ENCODE measurements at regions not wholly inside any gene's neighbourhood (a gene's known extent, or its start where the extent isn't known, plus 50 kb on each side); places are given as distances from the start of the nearest gene placed in this dataset.
"Not testable (repeated sequence)": the region's sequence is repeated elsewhere in the genome, so short reads cannot be mapped to it uniquely, and the experiment has no call there.

DNA sequence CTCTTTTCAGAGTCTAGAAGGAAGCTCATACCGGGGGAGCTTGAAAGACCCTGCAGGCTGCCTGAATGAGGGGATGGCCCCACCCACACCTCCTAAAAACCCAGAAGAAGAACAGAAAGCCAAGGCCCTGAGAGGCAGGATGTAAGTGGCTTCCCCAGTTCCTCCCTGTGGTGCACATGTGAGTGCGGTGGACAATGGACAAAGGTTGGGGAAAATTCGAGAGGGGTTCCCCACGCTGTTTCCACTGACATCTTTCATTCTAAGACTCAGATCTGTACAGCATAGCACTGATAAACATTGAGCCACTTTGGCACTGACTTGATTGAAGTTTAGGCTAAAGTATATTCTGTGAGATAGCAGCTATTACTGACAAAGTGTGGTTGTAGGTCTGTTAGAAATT lies 79.5 kb upstream of the UMPS start:
- no peak for DNase-seq

DNA sequence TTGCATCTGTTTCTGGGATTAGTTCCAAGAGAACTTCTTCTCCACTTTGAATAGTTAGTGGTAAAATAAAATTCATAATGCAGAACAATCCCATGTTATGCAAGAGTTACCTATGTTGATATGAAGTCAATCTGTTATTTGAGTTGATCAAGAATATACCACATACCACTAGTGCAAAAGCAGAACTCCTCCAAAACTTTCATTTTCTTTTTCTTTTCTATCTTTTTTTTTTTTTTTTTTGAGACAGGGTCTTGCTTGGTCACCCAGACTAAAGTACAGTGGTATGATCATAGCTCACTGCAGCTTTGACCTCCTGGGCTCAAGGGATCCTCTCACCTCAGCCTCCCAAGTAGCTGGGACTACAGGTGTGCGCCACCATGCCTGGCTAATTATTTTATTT lies 78.8 kb upstream of the UMPS start:
- DNase-seq, result not testable (repeated sequence)

DNA sequence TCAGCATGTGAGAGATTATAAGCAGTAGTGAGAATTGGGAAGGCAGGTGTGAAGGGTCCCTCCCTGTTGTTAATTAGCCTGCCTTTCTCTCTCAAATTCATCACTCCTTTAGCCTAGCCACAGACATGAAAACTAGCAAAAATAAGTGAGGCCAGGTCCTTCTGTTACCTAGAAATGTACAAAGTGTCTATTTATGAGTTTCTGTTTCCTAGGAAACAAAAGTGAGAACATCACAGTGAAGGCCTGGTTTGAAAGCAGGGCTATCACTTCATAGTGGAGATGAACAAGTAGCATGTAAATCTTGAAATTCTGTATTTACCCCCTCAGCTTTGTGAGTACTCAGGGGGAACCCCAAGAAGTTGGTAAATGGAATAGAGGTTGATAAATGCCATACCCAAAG lies 78.2 kb upstream of the UMPS start:
- no peak for DNase-seq

DNA sequence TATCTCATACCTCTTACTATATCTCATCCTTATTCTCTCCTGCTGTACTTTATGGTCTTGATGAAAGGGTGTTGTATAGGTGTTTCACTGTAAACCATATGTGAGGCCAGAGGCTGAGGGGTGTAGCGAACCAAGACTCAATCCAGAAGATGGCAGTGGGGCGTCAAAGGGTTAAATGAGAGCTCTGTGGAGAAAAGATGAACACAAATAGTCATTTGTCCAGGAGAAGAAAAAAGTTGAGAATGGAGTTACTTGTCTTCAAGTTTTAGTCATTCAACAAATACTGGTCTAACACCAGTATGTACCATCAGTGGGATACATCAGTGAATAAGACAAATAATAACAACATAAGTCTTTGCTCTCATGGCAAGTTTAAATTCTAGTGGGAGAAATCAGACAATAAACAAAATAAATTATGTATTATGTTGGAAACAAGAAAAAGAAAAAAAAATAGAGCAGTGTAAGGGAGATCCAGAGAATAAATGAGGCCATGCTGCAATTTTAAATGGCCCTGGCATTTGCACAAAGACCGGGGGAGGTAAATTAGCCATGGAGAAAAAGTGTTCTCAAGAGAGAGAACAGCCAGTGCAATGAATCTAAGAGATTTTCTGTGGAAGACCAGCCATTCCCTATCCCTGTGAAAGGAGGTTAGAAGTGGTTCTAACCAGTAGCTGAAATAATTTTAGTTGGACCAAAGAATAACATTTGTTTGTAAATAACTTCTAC lies 77.0 kb upstream of the UMPS start:
- no peak for DNase-seq

DNA sequence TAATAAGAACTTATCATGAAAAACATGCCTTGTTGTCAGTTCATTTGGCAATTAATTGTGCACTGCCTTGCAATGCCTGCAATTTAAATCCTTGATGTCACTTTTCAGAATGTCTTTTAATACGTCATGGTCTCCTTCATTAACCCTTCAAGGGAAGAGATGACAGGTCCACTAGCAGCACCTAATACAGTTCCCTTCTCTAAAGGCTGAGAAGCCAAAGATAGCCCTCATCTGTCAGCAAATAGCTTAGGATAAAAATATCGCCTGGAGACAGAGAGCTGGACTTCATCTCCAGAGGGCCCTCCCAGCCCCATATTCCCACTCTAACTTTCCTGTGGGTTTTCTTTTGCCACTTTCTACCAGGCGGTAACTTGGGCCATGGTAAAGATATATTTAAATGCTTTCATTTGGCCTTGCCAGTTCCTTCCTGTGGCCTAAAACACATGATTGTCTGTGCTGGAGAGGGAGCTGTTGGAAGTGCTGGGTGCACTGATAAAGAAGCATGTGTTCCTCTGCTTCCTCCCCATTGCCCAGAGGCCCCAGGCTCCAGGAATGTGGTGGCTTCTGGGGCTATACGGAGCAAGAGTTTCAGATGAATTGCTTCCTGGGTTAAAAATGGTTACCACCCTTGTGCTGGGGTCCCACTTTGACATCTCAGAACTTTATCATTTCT lies 76.3 kb upstream of the UMPS start:
- no peak for DNase-seq

DNA sequence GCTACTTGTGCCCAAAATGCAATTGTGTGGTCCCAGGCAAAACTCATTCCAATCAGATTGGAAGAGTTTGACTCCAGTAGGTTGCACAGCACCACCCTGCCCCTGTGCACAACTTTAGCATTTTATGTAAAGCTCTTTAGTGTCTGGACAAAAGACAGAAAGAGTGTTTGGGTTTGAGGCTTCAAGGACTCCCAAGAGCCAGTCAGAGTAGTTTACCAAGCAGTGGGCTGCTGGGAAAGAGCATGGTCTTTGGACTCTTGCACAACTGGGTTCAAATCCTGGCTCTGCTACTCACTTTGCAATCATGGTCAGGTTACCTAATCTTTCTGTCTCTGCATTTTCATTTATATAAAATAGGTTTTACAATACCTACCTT lies 75.8 kb upstream of the UMPS start:
- DNase-seq, result no peak

DNA sequence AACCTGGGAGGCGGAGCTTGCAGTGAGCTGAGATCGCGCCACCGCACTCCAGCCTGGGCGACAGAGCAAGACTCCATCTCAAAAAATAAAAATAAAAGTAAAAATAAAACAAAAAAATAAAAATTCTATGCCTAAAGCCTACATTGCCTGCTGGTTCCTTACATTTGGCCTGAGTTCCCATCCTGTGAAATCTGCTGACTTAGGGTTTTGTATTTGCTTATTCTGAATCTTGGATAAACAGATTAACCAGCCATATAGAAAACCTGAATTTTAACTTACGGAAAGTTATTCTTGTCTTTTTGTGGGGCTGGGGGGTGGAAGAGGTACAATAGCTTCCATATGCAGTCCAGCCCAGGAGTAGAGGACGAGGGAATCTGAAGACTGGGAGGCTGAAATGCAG lies 73.7 kb upstream of the UMPS start:
- DNase-seq, result no peak

DNA sequence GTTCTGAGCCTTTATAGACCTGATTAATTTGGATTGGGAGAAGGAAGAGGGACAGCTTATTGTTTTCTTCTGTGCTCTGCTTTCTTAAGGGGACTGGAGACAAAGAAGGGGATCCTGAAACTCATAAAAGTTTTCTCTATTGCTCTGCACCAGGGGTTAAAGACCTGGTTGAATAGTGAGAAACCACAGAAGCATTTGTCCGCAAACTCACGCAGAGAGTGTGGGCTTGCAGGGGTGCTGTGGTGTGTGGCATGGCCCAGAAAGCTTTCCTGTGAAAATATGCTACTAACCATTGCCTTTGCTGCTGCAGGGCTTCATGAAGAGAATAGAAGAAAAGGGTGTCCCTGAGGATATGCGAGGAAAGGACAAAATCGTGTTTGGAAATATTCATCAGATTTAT lies 73.1 kb upstream of the UMPS start:
- DNase-seq, result no peak

DNA sequence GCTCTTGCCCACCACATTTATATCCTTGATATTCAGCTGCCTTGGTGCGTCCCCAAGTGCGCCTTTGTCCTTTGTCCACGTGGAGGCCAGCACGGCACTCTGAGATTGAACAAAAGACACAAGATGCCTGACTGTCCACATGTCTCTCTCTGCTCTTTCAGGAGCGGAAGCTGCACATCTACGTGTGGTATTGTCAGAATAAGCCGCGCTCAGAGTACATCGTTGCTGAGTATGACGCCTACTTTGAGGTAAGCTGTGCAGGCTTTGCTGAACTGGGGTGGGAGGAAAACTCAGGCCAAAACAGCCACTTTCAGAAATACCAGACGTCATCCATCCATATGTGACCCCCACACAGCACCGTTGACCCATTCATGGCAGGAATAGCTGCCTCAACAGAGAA lies 72.0 kb upstream of the UMPS start:
- no peak for DNase-seq

DNA sequence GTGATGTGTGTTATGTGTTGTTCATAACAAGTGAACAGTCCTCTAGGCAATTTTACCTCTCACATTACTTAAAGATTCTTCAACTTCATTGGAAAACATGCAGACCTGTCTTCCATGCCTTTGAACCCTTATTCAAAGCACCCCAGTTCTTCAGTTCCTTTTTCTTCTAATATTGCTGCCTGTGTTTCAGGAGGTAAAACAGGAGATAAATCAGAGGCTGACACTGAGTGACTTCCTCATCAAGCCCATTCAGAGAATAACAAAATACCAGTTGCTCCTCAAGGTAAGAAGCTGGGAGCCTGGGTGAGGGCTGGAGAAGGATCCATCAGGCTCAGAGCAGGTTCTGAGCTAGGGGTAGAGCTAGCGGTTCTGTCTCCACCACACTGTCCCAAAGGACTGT lies 71.1 kb upstream of the UMPS start:
- no peak for DNase-seq

DNA sequence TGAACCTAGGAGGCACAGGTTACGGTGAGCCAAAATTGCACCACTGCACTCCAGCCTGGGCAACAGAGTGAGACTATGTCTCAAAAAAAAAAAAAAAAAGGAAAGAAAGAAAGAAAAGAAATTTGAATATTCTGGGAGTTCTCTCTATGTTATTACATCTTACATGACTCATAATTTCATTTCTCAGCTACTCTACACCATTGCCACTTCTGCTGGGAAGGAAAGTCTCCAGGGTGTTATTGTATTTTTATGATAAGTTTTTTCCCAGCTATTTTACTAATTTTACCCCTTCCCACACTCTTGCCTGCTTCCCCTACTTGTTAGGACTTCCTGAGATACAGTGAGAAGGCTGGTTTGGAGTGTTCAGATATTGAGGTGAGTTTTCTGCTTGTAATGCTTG lies 69.7 kb upstream of the UMPS start:
- DNase-seq, result peak; percentile 22

DNA sequence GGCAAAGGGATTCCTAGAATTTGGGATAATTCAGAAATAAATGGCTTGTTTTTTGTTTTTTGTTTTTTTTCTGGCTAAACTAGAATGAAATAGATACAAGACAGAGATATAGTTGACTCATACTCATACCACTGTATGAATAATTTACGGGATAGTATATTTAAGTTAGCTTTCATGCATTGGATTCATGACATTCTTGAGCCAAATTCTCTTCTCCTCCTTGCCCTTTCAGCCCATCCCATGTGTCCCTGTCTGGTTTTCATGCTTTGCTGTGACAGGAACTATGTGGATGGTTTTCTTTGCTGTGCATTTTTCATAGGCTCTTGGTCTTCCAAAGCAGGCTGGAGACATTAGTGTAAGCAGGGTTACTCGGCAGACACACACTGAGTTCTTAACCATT lies 66.6 kb upstream of the UMPS start:
- DNase-seq, result peak; percentile 72

DNA sequence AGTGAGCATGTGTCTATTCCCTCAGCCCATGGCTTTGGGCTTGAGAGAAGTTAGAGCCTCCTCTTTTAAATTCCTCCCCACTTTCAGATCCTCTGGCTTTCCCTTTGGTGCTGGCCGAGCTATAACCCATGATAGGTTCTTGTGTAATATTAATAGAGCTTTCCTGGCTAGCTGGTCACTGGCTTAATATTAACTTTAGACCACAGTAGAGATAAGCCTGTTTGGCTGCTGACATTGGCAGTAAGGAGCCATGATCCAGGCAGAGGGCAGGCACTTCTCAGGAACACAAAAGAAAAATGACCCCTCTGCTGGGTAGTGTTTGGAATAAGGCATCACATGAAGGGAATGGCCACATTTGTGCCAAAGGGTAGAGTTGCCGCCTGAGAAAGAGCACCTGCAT lies 65.4 kb upstream of the UMPS start:
- no peak for DNase-seq

DNA sequence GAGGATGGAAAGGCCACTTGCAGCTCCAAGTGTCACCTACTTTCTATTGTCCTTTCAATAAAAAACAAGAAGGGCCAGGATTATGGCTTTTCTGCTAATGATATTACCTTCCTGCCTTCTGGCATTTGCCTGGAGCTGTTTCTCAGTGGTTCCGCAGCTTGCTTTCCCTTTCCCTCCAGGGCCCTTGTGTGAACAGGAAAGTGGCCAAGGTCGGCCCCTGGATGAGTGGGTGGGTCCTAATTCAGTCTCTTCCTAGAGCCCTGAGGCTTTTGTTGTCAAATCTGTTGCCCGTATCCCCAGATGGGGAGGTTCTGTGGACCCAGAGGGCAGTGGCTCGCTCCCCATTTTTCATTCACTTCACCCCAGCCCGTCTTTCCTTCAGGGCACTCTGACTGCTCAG lies 64.2 kb upstream of the UMPS start:
- DNase-seq, result no peak

DNA sequence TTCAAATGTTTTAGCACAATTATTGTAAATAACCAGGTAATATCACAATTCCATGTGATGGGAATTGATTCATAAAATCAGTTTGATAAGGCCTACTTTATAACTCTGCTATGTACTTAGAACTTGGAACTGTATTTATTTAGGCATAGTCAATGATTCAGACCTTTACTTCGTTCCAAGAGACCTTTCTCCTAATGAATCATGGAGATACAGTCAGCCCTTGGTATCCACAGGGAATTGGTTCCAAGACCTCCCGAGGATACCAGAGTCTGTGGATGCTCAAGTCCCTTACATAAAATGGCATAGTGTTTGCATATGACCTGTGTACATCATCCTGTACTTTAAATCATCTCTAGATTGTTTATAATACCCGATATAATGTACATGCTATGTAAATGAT lies 60.8 kb upstream of the UMPS start:
- DNase-seq, result peak; percentile 82

DNA sequence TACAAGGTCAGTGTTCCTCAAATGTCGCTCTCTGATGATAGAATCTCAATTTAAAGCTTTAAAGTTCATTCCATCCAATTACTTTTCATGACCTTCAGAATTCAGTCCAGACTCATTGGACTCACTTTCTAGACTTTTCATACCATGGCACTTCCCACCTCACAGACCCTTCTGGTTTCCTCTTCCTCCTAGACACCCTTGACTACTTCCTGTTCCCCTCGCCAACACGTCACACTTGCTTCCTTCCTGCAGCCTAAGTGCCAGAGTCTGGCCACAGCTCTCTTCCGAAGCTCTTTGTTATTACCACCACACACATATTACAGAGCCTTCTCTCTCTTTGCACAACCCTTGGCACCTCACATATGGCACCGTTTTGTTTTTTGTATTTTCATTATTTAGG lies 59.1 kb upstream of the UMPS start:
- DNase-seq, result no peak

DNA sequence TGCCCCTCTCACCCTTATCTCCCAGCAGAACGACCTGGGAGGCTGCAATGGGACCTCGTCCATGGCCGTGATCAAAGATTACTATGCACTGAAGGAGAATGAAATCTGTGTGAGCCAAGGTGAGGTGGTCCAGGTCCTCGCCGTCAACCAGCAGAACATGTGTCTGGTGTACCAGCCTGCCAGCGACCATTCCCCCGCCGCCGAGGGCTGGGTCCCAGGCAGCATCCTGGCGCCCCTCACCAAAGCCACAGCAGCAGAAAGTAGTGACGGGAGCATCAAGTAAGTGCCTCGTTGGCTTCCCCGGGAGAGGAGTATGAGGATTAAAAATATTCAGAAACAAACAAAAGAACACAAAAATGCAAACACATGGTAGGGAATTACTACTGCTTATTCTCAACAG lies 55.9 kb upstream of the UMPS start:
- no peak for DNase-seq

DNA sequence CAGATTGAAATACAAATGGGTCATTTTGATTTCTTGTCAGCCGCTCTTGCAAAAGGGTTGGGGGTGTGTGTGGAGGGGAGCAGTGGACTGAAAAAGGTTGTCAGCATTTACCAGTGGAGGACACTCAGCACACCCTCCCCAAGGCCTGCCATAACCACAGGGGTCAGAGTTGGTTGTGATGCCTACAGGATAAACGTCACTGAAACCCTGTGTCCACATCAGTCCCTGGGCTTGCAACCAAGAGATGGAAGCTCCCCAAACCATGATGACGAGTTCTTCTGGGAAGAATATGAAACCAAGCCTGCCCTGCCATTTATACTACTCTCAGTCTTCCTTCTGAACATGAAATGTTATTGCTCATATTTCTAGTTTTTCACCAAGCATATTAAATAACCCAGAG lies 54.0 kb upstream of the UMPS start:
- no peak for DNase-seq

DNA sequence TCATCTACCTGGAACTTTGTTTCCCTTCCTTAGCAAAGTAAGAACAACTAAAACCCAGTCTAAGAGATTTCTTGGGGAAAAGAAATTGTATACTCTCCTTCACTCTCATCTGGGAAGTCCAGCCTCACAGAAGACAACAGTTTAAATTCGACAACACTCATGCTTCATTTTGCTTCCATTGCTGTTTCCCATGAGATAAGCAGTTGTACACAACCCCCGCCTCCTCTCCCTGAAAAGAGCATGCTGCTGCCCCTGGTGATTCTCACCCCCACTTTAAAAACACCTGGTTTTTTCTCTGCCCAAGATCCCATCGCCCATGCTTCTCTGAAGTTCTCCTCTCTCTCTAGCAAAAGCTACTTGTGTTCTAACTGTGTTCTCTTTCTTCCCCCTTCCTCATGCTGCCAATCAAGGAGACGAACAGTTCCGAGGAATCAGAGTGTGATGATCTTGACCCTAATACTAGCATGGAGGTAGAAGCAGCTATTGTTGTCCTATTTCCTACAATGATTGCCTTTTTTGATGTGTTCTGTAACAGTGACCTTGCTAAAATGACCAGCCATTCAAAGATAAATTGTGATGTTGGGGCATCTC lies 51.1 kb upstream of the UMPS start:
- DNase-seq, result no peak
